ENCODE measurements at regions not wholly inside any gene's neighbourhood (a gene's known extent, or its start where the extent isn't known, plus 50 kb on each side); places are given as distances from the start of the nearest gene placed in this dataset.
"Not testable (repeated sequence)": the region's sequence is repeated elsewhere in the genome, so short reads cannot be mapped to it uniquely, and the experiment has no call there.

DNA sequence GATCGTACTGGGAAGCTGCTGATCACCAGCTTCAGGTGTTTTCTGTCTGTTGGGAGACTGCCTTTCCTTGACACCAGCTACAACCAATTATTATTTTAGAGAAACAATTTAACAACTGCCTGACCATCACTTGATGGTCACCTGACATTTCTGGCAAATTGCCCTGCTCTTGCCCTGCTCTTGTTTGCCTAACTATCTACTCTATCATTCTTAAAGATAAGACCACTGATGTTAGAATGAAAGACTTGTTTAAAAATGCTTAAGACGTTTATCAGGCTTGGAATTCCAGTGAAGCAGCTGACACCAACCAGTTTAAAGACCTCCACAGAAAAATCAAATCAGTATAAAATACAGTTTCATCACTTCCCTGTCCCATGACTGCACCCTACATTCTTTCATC is 423.3 kb upstream of the CAMK1G start:
- Histone ChIP-seq H3K9me3 (ENCODE audit: low read length) (no peaks in the 10 kb centered on the region), H2AFZ (ENCODE audit: low read depth, low read length) (no peak overlapping the region), H3K27me3 (ENCODE audit: insufficient read depth, low read length) (no peaks in the 10 kb centered on the region), H3K36me3 (ENCODE audit: insufficient read depth, low read length) (no peaks in the 10 kb centered on the region), H3K4me1 (ENCODE audit: insufficient read depth, low read length) (peaks cover 2% of the 10 kb centered on the region), H3K4me3 (ENCODE audit: low read length) (no peak overlapping the region)

DNA sequence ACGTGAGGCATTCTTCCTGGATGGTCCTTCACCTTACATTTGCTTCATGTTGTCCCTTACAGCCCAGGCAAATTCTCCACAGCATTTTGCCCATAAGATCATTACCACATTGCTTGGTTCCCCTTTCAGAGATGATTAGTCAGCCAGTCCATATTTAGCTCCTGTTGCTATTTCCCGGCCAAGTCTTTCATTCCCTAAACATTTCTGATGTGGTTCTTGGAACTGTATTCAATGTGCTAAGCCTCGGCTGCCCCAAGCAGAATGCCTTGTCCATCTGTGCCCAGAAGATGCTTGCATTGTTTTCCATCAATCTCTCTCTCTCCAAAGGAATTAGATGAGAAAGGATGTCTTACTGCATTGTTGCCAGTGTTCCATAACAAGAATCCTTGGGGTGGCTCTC is 420.9 kb upstream of the CAMK1G start:
- no peak overlapping the region for H3K4me3 ChIP-seq (ENCODE audit: low read length)
- H3K36me3 ChIP-seq (ENCODE audit: insufficient read depth, low read length): no peaks in the 10 kb centered on the region
- H3K9me3 ChIP-seq (ENCODE audit: low read length): no peaks in the 10 kb centered on the region
- H2AFZ ChIP-seq (ENCODE audit: low read depth, low read length): no peak overlapping the region
- no peaks in the 10 kb centered on the region for H3K4me1 ChIP-seq (ENCODE audit: insufficient read depth, low read length)
- H3K27me3 ChIP-seq (ENCODE audit: insufficient read depth, low read length): no peaks in the 10 kb centered on the region

DNA sequence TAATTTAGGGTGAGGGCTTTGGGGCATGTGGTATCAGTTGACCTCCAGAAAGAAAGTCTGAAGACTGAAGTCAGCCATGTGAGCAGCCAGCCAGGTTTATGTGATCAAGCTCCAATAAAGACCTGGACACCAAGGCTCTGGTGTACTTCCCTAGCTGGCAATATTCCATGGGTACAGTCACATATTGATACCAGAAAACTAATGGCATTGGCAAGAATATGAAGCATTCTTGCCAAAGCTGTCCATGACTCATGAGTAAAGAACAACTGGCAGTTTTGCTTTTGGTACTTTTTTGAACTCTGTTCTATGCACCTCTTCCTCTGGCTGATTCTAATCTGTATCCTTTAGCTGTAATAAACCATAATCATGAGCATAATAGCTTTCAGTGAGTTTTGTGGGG is 415.3 kb upstream of the CAMK1G start:
- no peak overlapping the region for H2AFZ ChIP-seq (ENCODE audit: low read depth, low read length)

DNA sequence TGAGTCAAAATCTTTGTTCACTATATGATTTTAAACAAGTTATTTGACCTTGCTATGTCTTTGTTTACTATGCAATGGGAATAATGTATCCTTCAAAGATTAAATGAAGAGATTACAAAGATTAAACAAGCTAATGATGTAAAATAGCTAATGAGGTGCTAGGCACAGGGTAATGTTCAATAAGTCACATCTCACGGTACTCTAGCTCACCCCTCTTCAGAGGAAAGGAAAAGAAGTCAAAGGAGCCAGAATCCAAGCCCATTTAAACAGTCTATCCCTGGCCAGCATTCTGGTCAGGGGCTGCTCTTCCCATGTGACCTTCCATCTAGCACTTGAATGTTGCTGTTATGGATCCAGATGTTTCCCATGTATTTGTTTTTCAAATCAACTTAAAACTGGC is 412.4 kb upstream of the CAMK1G start:
- Histone ChIP-seq H3K4me1 (ENCODE audit: insufficient read depth, low read length) (no peaks in the 10 kb centered on the region), H2AFZ (ENCODE audit: low read depth, low read length) (no peak overlapping the region), H3K9me3 (ENCODE audit: low read length) (no peaks in the 10 kb centered on the region)

More for the DNA sequence above, 415.3 kb upstream of the CAMK1G start:
- H3K36me3 ChIP-seq (ENCODE audit: insufficient read depth, low read length): no peaks in the 10 kb centered on the region
- H3K4me3 ChIP-seq (ENCODE audit: low read length): no peak overlapping the region
- no peaks in the 10 kb centered on the region for H3K9me3 ChIP-seq (ENCODE audit: low read length)
- H3K27me3 ChIP-seq (ENCODE audit: insufficient read depth, low read length): no peaks in the 10 kb centered on the region
- no peaks in the 10 kb centered on the region for H3K4me1 ChIP-seq (ENCODE audit: insufficient read depth, low read length)

DNA sequence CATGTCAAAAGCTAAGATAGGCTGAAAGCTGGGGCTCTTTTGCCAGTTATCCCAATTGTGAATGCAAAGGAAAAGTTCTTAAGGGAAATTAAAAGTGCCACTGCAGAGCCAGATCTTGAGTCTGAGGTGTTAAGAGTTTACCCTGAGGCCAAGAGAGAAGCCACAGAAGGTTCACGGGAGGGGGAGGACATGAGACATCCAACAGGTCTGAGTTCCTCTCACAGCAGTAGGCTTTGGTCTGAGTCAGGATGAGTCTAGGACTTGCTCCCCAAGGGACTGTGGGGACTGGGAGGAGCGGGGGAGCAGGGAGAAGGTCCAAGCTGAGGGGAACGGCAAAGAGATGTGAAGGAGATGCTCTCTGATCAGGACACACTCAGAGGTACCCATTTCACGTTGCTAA is 411.2 kb upstream of the CAMK1G start:
- H3K27me3 ChIP-seq (ENCODE audit: insufficient read depth, low read length): no peaks in the 10 kb centered on the region
- H3K9me3 ChIP-seq (ENCODE audit: low read length): no peaks in the 10 kb centered on the region
- no peak overlapping the region for H3K4me3 ChIP-seq (ENCODE audit: low read length)
- no peaks in the 10 kb centered on the region for H3K36me3 ChIP-seq (ENCODE audit: insufficient read depth, low read length)
- no peak overlapping the region for H2AFZ ChIP-seq (ENCODE audit: low read depth, low read length)
- H3K4me1 ChIP-seq (ENCODE audit: insufficient read depth, low read length): no peaks in the 10 kb centered on the region

More for the DNA sequence above, 412.4 kb upstream of the CAMK1G start:
- no peak overlapping the region for H3K4me3 ChIP-seq (ENCODE audit: low read length)
- no peaks in the 10 kb centered on the region for H3K36me3 ChIP-seq (ENCODE audit: insufficient read depth, low read length)
- H3K27me3 ChIP-seq (ENCODE audit: insufficient read depth, low read length): no peaks in the 10 kb centered on the region

DNA sequence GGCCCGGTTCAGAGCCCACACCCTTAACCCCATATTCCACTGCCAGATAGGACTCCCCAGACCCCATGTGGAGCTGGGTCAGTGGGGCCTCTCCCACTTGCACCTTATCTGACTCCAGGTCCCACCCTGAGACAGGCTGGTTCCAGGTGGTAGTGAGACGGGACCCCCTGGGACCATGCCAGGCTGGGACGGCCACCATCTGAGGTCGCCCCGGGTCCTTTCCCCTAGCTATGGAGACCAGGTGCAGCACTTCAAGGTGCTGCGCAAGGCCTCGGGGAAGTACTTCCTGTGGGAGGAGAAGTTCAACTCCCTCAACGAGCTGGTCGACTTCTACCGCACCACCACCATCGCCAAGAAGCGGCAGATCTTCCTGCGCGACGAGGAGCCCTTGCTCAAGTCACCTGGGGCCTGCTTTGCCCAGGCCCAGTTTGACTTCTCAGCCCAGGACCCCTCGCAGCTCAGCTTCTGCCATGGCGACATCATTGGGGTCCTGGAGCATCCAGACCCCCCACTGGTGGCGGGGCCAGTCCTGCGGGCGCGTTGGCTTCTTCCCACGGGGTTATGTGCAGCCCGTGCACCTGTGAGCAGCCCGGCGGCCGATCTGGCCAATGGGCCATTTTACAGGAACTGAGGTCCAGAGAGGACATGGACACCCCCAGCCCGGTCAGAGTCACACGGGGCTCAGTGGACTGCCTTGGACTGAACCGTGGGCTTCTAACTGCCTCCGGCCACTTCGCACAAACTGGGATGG is 410.5 kb upstream of the CAMK1G start:
- H3K27me3 ChIP-seq (ENCODE audit: insufficient read depth, low read length); H3K4me1 ChIP-seq (ENCODE audit: insufficient read depth, low read length); H3K36me3 ChIP-seq (ENCODE audit: insufficient read depth, low read length); H2AFZ ChIP-seq (ENCODE audit: low read depth, low read length); H3K4me3 ChIP-seq (ENCODE audit: low read length); H3K9me3 ChIP-seq (ENCODE audit: low read length): not testable (repeated sequence)

DNA sequence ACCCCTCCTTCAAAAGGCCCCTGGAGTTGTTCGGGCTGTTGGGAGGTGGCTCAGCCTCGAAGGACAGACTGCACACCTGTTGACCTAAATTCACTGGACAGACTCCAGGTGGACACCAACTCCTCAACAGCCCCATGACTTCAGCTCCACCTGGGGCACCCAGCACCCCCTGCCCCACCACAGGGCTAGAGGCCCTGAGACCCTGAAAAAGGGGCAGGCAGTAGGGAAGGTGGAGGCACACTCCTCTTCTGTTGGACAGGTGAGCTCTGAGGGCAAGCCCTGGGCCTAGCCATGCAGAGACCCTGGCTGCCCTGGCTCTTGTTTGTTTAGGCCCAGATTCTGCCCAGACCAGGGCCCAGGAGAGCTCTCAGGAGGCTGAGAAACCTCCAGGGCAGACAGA is 409.7 kb upstream of the CAMK1G start:
- not testable (repeated sequence) for H3K4me1 ChIP-seq (ENCODE audit: insufficient read depth, low read length); H3K36me3 ChIP-seq (ENCODE audit: insufficient read depth, low read length); H3K9me3 ChIP-seq (ENCODE audit: low read length); H3K4me3 ChIP-seq (ENCODE audit: low read length); H3K27me3 ChIP-seq (ENCODE audit: insufficient read depth, low read length); H2AFZ ChIP-seq (ENCODE audit: low read depth, low read length)

DNA sequence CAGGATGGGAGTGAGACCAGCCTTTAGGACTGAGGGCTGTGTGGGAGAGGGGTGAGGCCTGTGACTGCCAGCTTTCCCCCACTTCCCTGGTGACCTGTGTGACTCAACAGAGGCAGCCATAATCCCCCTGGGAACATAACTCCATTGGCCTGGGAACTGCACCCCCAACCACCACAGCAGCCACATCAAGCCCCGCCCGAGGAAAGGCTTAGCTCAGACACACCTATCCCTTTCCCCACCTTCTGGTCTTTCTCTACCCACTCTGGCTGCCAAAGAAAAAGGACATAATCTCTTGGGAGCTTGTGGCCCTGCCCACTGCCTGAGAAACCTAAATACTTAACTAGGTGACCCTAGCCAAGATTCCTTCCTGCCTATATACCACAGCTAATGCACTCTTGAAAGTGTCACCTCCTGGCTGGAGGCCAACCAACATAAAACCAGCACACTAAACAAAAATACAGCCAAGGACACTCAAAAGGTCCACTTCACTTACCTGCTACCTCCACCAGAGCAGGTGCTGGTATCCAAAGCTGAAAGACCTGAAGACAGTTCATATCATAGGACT is 406.6 kb upstream of the CAMK1G start:
- Histone ChIP-seq H3K27me3 (ENCODE audit: insufficient read depth, low read length) (no peaks in the 10 kb centered on the region), H3K4me1 (ENCODE audit: insufficient read depth, low read length) (no peaks in the 10 kb centered on the region), H3K4me3 (ENCODE audit: low read length) (no peak overlapping the region), H2AFZ (ENCODE audit: low read depth, low read length) (no peak overlapping the region), H3K36me3 (ENCODE audit: insufficient read depth, low read length) (no peaks in the 10 kb centered on the region), H3K9me3 (ENCODE audit: low read length) (no peaks in the 10 kb centered on the region)

DNA sequence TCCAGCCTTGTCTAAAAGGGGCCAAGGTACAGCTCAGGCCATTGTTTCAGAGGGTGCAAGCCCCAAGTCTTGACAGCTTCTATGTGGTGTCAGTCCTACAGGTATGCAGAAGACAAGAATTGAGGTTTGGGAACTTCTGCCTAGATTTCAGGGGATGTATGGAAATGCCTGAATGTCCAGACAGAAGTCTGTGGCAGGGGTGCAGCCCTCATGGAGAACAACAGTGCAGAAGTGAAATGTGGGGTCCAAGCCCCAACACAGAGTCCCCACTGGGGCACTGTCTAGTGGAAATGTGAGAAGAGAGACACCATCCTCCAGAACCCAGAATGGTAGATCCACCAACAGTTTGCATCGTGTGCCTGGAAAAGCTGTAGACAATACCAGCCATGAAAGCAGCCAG is 400.3 kb upstream of the CAMK1G start:
- H3K4me1 ChIP-seq (ENCODE audit: insufficient read depth, low read length): no peaks in the 10 kb centered on the region
- H3K9me3 ChIP-seq (ENCODE audit: low read length): no peaks in the 10 kb centered on the region
- H2AFZ ChIP-seq (ENCODE audit: low read depth, low read length): no peak overlapping the region
- no peaks in the 10 kb centered on the region for H3K36me3 ChIP-seq (ENCODE audit: insufficient read depth, low read length)
- H3K4me3 ChIP-seq (ENCODE audit: low read length): no peak overlapping the region
- no peaks in the 10 kb centered on the region for H3K27me3 ChIP-seq (ENCODE audit: insufficient read depth, low read length)

DNA sequence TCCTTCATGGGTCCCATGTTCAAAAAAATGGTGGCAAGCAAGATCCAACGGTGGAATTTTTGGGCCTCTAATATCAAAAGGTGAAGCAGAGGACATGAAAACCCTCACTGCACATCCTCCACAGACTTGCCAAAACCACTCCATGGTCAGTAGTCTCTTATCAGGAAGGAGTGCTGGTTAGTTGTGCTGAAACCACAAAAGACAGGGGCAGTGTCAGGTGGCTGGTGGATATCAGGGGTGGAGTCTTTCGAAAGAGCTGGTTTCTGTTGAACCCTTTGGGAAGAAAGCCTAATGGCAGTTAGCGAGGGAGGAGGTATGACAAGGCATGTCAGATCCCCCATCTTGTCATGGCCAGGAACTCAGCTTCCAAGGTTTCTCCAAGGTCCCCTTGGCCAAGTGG is 395.9 kb upstream of the CAMK1G start:
- H3K27me3 ChIP-seq (ENCODE audit: insufficient read depth, low read length): no peaks in the 10 kb centered on the region
- H3K4me1 ChIP-seq (ENCODE audit: insufficient read depth, low read length): no peaks in the 10 kb centered on the region
- H3K9me3 ChIP-seq (ENCODE audit: low read length): no peaks in the 10 kb centered on the region
- H3K4me3 ChIP-seq (ENCODE audit: low read length): no peak overlapping the region
- no peaks in the 10 kb centered on the region for H3K36me3 ChIP-seq (ENCODE audit: insufficient read depth, low read length)
- H2AFZ ChIP-seq (ENCODE audit: low read depth, low read length): no peak overlapping the region

DNA sequence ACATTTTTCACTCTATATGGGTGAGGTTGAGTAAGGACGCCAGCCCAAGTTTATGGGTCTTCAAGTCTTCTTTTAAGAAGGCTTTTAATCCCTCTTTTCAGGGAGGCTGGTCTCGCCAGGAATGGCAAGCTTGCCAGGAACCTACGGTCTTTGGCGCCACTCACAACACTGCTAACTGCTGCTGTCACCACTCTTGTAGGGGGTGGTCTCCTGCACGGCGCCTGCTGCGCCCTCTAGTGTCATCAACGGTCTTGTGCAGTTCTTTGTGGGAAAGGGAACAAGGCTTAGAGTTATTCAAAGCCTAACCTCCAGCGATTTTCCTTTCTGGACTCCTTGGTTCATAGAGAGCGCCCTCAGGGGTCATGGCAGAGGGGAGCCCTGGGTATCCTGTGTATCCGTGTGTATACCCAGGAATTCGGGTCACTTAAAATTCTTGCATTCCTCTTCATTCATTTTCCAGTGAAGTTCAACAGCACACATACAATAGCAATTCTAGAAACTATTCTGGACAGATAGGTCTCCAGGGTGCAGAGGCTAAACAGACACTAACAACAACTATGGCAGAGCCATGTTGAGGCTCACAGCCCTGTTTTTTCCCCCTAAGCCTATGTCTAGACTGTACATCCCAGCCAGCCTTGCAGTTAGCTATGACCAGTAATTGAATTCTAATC is 392.8 kb upstream of the CAMK1G start:
- Histone ChIP-seq H3K9me3 (ENCODE audit: low read length) (no peaks in the 10 kb centered on the region), H3K27me3 (ENCODE audit: insufficient read depth, low read length) (no peaks in the 10 kb centered on the region), H3K36me3 (ENCODE audit: insufficient read depth, low read length) (no peaks in the 10 kb centered on the region), H3K4me1 (ENCODE audit: insufficient read depth, low read length) (no peaks in the 10 kb centered on the region), H3K4me3 (ENCODE audit: low read length) (no peak overlapping the region), H2AFZ (ENCODE audit: low read depth, low read length) (no peak overlapping the region)

DNA sequence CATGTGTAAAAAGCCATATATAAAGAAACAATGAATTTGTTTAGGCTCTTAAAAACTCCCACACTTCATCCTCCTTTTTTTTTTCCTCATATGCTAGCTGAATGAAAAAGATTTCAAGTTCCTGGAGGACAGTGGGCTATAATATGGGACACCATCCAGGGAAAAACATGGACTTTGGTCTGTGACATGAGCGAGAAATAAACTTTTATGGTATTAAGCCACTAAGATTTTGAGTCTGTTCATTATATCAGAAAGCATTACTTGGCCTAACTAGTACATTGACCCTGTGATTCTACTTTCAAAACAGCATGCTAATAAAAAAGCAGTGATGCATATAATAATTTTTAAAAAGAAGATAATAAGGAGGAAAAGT is 392.3 kb upstream of the CAMK1G start:
- H3K4me1 ChIP-seq (ENCODE audit: insufficient read depth, low read length): no peaks in the 10 kb centered on the region
- H3K9me3 ChIP-seq (ENCODE audit: low read length): no peaks in the 10 kb centered on the region
- H2AFZ ChIP-seq (ENCODE audit: low read depth, low read length): no peak overlapping the region
- no peak overlapping the region for H3K4me3 ChIP-seq (ENCODE audit: low read length)
- no peaks in the 10 kb centered on the region for H3K27me3 ChIP-seq (ENCODE audit: insufficient read depth, low read length)
- H3K36me3 ChIP-seq (ENCODE audit: insufficient read depth, low read length): no peaks in the 10 kb centered on the region

DNA sequence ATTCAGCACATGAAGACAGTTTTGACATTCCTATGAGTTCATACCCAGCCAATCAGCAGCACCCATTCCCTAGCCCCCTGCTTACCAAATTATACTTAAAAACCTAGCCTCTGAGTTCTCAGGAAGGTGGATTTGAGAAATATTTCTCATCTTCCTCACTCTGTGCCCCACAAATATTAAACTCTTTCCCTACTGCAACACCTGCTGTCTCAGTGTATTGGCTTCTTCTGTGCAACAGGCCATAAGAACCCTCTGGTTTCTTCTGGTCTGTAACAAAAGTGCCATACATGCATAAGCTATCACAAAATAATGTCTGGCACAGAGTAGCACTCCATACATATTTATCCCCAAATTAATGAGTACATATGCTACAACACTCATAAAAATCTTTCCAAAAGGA is 387.4 kb upstream of the CAMK1G start:
- H3K27me3 ChIP-seq (ENCODE audit: insufficient read depth, low read length): no peaks in the 10 kb centered on the region
- H3K36me3 ChIP-seq (ENCODE audit: insufficient read depth, low read length): no peaks in the 10 kb centered on the region
- H3K4me3 ChIP-seq (ENCODE audit: low read length): no peak overlapping the region
- no peak overlapping the region for H2AFZ ChIP-seq (ENCODE audit: low read depth, low read length)
- H3K4me1 ChIP-seq (ENCODE audit: insufficient read depth, low read length): no peaks in the 10 kb centered on the region
- no peaks in the 10 kb centered on the region for H3K9me3 ChIP-seq (ENCODE audit: low read length)
